Breast epithelium (tissue), 3 donors: ENCODE measurements at regions not wholly inside any gene's neighbourhood (a gene's known extent, or its start where the extent isn't known, plus 50 kb on each side); places are given as distances from the start of the nearest gene placed in this dataset.

ENCODE experiments used
- CTCF ChIP-seq, 3 donors: fragments of 450-650 bp; IDR thresholded peaks; one replicate each; pipeline ENCODE4 v1.5.1; 2016 to 2017; ENCODE audit warnings: antibody characterized with exemption in 3 of 3, mild to moderate bottlenecking in 3 of 3, moderate library complexity in 3 of 3
- POLR2A ChIP-seq: fragments of 450-650 bp; IDR thresholded peaks from one replicate; pipeline ENCODE4 v1.6.1; 2016; ENCODE audit warnings: antibody characterized with exemption, mild to moderate bottlenecking, moderate library complexity
- POLR2AphosphoS5 ChIP-seq, 3 donors: sonication (generic); formaldehyde crosslinking; IDR thresholded peaks; one replicate each; pipeline ENCODE4 v1.6.1; 2017; ENCODE audit warnings: antibody characterized with exemption in 3 of 3

- TF ChIP-seq CTCF (IDR thresholded peaks at IDR 0.05) = no peak
- no peak for TF ChIP-seq POLR2A
- TF ChIP-seq POLR2AphosphoS5 (IDR thresholded peaks at IDR 0.05) = no peak
Measured at GRCh38 chr10:90417476-90418210, 440.2 kb downstream of the HTR7 start.
